NB4 (cell line): ENCODE measurements at regions not wholly inside any gene's neighbourhood (a gene's known extent, or its start where the extent isn't known, plus 50 kb on each side); places are given as distances from the start of the nearest gene placed in this dataset.

Source experiments
- CTCF ChIP-seq: IDR thresholded peaks from one replicate; pipeline ENCODE4 v1.5.1; 2012; ENCODE audit warnings: low read depth, low read length
- MAX ChIP-seq: IDR thresholded peaks from 2 replicates; pipeline ENCODE4 v1.6.1; 2011; ENCODE audit warnings: low read depth, low read length
- POLR2A ChIP-seq: IDR thresholded peaks from 2 replicates; pipeline ENCODE4 v1.6.1; 2011; ENCODE audit warnings: mild to moderate bottlenecking; ENCODE audit not compliant: insufficient read length; ENCODE audit errors: extremely low read depth

GRCh38 chr6:16048221-16048620, 80.7 kb upstream of the MYLIP start:
- TF ChIP-seq CTCF (no peak), POLR2A (no peak), MAX (no peak)
